ENCODE measurements at regions not wholly inside any gene's neighbourhood (a gene's known extent, or its start where the extent isn't known, plus 50 kb on each side); places are given as distances from the start of the nearest gene placed in this dataset.

DNA sequence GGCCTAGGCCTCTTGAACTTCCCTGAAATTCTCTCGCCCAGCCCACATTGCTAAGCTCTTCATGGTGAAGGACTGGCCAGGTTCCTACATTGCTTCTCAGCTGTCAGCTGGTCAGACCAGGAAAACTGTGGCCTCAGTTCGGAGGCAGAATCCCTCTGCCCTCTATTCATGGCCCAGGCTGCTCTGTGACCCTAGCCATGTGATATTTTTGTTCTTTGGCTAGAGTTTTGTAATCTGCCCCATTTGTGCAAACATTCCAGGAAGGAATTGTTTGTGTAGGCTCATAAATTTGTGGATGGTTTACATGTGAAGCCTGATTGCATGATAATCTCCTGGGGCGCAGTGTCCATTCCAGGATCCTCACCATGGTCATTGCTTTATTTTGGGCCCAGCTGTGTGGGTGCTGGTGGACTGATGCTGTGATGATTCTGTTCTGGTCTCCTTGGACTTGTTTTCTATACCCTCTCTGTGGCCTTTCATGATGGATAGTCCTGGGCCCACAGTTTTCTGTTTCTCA lies 149.1 kb upstream of the E2F8 start:
- TF ChIP-seq CTCF (conservative IDR thresholded peaks at IDR 0.05; ENCODE audit: low read depth, low read length) (no peak), POLR2A (IDR thresholded peaks at IDR 0.05; ENCODE audit: low read depth, low read length) (no peak), RAD21 (IDR thresholded peaks at IDR 0.05; ENCODE audit: low read length) (no peak), RFX5 (IDR thresholded peaks at IDR 0.05; ENCODE audit: low read depth, low read length) (no peak), MXI1 (IDR thresholded peaks at IDR 0.05; ENCODE audit: borderline replicate concordance, low read depth, low read length) (no peak), MAFK (IDR thresholded peaks at IDR 0.05; ENCODE audit: low read depth, low read length) (no peak), ELK1 (IDR thresholded peaks at IDR 0.05; ENCODE audit: borderline replicate concordance, low read depth, low read length) (no peak), CEBPB (IDR thresholded peaks at IDR 0.05; ENCODE audit: low read depth, low read length) (no peak), USF2 (IDR thresholded peaks at IDR 0.05; ENCODE audit: low read depth, low read length) (no peak), RCOR1 (IDR thresholded peaks at IDR 0.05; ENCODE audit: insufficient replicate concordance, low read length) (no peak), MAZ (IDR thresholded peaks at IDR 0.05; ENCODE audit: borderline replicate concordance, low read depth, low read length) (no peak)
